ENCODE measurements at regions not wholly inside any gene's neighbourhood (a gene's known extent, or its start where the extent isn't known, plus 50 kb on each side); places are given as distances from the start of the nearest gene placed in this dataset.

GRCh38 chr12:115619061-115619460 is 658.4 kb downstream of the MED13L start:
- intact Hi-C loops (cut with micrococcal nuclease; ENCODE audit: unreplicated experiment) = no loop called here
- peaks cover 16% of the 10 kb centered on the region for H3K9me3 Mint-ChIP-seq (ENCODE audit: low read depth, unreplicated experiment)
- no peak for DNase-seq
- H3K36me3 Mint-ChIP-seq (ENCODE audit: insufficient read depth, unreplicated experiment) = no peaks in the 10 kb centered on the region
- H3K27ac Mint-ChIP-seq (ENCODE audit: unreplicated experiment) = no peak overlapping the region
- BruUV-seq (replicated peaks) = no TSS peak
- no peaks in the 10 kb centered on the region for H3K27me3 Mint-ChIP-seq (ENCODE audit: unreplicated experiment)
- no peak for TF ChIP-seq CTCF (IDR thresholded peaks at IDR 0.05; ENCODE audit: unreplicated experiment)
- no peak overlapping the region for H3K4me3 Mint-ChIP-seq (ENCODE audit: low read depth, unreplicated experiment)
- CTCF ChIA-PET = no interaction called here
- no peaks in the 10 kb centered on the region for H3K4me1 Mint-ChIP-seq (ENCODE audit: low read depth, unreplicated experiment)

GRCh38 chr12:115618105-115618504 is 659.4 kb downstream of the MED13L start:
- Mint-ChIP-seq H3K27me3 (ENCODE audit: unreplicated experiment) (no peaks in the 10 kb centered on the region), H3K4me1 (ENCODE audit: low read depth, unreplicated experiment) (no peaks in the 10 kb centered on the region), H3K9me3 (ENCODE audit: low read depth, unreplicated experiment) (peaks cover 16% of the 10 kb centered on the region), H3K4me3 (ENCODE audit: low read depth, unreplicated experiment) (no peak overlapping the region), H3K27ac (ENCODE audit: unreplicated experiment) (no peak overlapping the region), H3K36me3 (ENCODE audit: insufficient read depth, unreplicated experiment) (no peaks in the 10 kb centered on the region)
- no peak for DNase-seq
- TF ChIP-seq CTCF (IDR thresholded peaks at IDR 0.05; ENCODE audit: unreplicated experiment) = no peak
- CTCF ChIA-PET = no interaction called here
- BruUV-seq (replicated peaks) = no TSS peak
- intact Hi-C loops (cut with micrococcal nuclease; ENCODE audit: unreplicated experiment) = no loop called here

GRCh38 chr12:115617391-115617790 is 660.1 kb downstream of the MED13L start:
- Mint-ChIP-seq H3K9me3 (ENCODE audit: low read depth, unreplicated experiment) (peaks cover 16% of the 10 kb centered on the region), H3K4me3 (ENCODE audit: low read depth, unreplicated experiment) (no peak overlapping the region), H3K36me3 (ENCODE audit: insufficient read depth, unreplicated experiment) (no peaks in the 10 kb centered on the region), H3K4me1 (ENCODE audit: low read depth, unreplicated experiment) (no peaks in the 10 kb centered on the region), H3K27ac (ENCODE audit: unreplicated experiment) (no peak overlapping the region), H3K27me3 (ENCODE audit: unreplicated experiment) (no peaks in the 10 kb centered on the region)
- no peak for DNase-seq
- CTCF ChIA-PET = interaction anchor here (0.6 kb wide), 1 partner anchor 10 kb away, joined by 3 read pairs; no protein-coding TSS in a partner anchor
- BruUV-seq (replicated peaks) = no TSS peak
- TF ChIP-seq CTCF (IDR thresholded peaks at IDR 0.05; ENCODE audit: unreplicated experiment) = no peak
- intact Hi-C loops (cut with micrococcal nuclease; ENCODE audit: unreplicated experiment) = no loop called here

GRCh38 chr12:115611477-115611876 is 666.0 kb downstream of the MED13L start:
- Mint-ChIP-seq H3K4me1 (ENCODE audit: low read depth, unreplicated experiment) (no peaks in the 10 kb centered on the region), H3K27me3 (ENCODE audit: unreplicated experiment) (no peaks in the 10 kb centered on the region), H3K27ac (ENCODE audit: unreplicated experiment) (no peak overlapping the region), H3K36me3 (ENCODE audit: insufficient read depth, unreplicated experiment) (no peaks in the 10 kb centered on the region), H3K4me3 (ENCODE audit: low read depth, unreplicated experiment) (no peak overlapping the region), H3K9me3 (ENCODE audit: low read depth, unreplicated experiment) (peaks cover 10% of the 10 kb centered on the region)
- no peak for DNase-seq
- no peak for TF ChIP-seq CTCF (IDR thresholded peaks at IDR 0.05; ENCODE audit: unreplicated experiment)
- no TSS peak for BruUV-seq (replicated peaks)
- intact Hi-C loops (cut with micrococcal nuclease; ENCODE audit: unreplicated experiment) = no loop called here
- CTCF ChIA-PET = no interaction called here

GRCh38 chr12:115609347-115609746 is 668.1 kb downstream of the MED13L start:
- no peaks in the 10 kb centered on the region for H3K4me1 Mint-ChIP-seq (ENCODE audit: low read depth, unreplicated experiment)
- no peak for TF ChIP-seq CTCF (IDR thresholded peaks at IDR 0.05; ENCODE audit: unreplicated experiment)
- H3K36me3 Mint-ChIP-seq (ENCODE audit: insufficient read depth, unreplicated experiment) = no peaks in the 10 kb centered on the region
- BruUV-seq (replicated peaks) = no TSS peak
- peaks cover 18% of the 10 kb centered on the region for H3K9me3 Mint-ChIP-seq (ENCODE audit: low read depth, unreplicated experiment)
- intact Hi-C loops (cut with micrococcal nuclease; ENCODE audit: unreplicated experiment) = no loop called here
- CTCF ChIA-PET = no interaction called here
- no peak overlapping the region for H3K27ac Mint-ChIP-seq (ENCODE audit: unreplicated experiment)
- no peak for DNase-seq
- no peaks in the 10 kb centered on the region for H3K27me3 Mint-ChIP-seq (ENCODE audit: unreplicated experiment)
- H3K4me3 Mint-ChIP-seq (ENCODE audit: low read depth, unreplicated experiment) = no peak overlapping the region

Data from Calu3 (cell line).